Suprapubic skin (tissue), 4 donors: ENCODE measurements at regions not wholly inside any gene's neighbourhood (a gene's known extent, or its start where the extent isn't known, plus 50 kb on each side); places are given as distances from the start of the nearest gene placed in this dataset.

Experiments used
- DNase-seq, 2 donors: peaks; one replicate each; pipeline ENCODE4 v3.0.0-alpha.2; 2019; ENCODE audit warnings: low spot score in 2 of 2
- H3K27ac ChIP-seq: fragments of 200-600 bp; sonication (generic); one replicate; pipeline ENCODE4 v1.5.1; 2019
- H3K27me3 ChIP-seq: fragments of 200-600 bp; sonication (generic); one replicate; pipeline ENCODE4 v1.5.1; 2019
- H3K36me3 ChIP-seq: fragments of 200-600 bp; sonication (generic); one replicate; pipeline ENCODE4 v1.5.1; 2019
- H3K4me1 ChIP-seq: fragments of 200-600 bp; sonication (generic); one replicate; pipeline ENCODE4 v1.5.1; 2019
- H3K4me3 ChIP-seq: fragments of 200-600 bp; sonication (generic); one replicate; pipeline ENCODE4 v1.5.1; 2019; ENCODE audit warnings: mild to moderate bottlenecking
- H3K9me3 ChIP-seq: fragments of 200-600 bp; sonication (generic); one replicate; pipeline ENCODE4 v1.5.1; 2019
- EP300 ChIP-seq: sonication (generic); formaldehyde crosslinking; IDR thresholded peaks from one replicate; pipeline ENCODE4 v1.6.1; 2017; ENCODE audit warnings: antibody characterized with exemption
- POLR2A ChIP-seq, 2 donors: fragments of 450-650 bp; IDR thresholded peaks; one replicate each; pipeline ENCODE4 v1.6.1; 2017; ENCODE audit warnings: antibody characterized with exemption in 2 of 2, mild to moderate bottlenecking in 2 of 2, moderate library complexity in 2 of 2
- POLR2AphosphoS5 ChIP-seq, 3 donors: sonication (generic); formaldehyde crosslinking; IDR thresholded peaks; one replicate each; pipeline ENCODE4 v1.6.1; 2017; ENCODE audit warnings: antibody characterized with exemption in 3 of 3
- WGBS: methylation state at CpG from one replicate; pipeline ENCODE4 v1.1.5; 2018; 5-methylcytosine and 5-hydroxymethylcytosine counted together
- TF ChIP-seq, protein P1 (sequence below), 2 donors: fragments of 200-600 bp in 1 of 2; fragments of 450-650 bp in 1 of 2; sonication (generic) in 1 of 2; IDR thresholded peaks; one replicate each; pipeline ENCODE4 v1.5.1; 2016 to 2019; ENCODE audit warnings: antibody characterized with exemption in 2 of 2, mild to moderate bottlenecking in 1 of 2, moderate library complexity in 1 of 2

DNA sequence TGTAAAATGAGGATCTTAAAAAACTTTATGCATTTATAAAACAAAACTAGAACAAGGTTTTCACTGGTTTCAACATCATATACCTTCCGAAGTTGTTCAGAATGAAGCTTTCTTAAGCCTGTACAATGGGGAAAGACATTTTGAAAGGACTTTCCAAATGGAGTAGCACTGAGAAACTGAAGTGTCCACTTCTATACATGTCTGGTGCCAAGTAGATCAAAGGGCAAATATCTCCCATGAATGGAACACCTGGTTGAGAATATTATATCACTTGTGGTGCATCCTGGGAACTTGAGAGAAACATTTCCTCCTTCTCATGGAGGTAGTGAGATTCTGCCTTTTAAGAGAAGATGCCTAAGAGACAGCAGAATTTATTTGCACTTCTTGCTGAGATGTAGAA, 182.1 kb upstream of the ACTBL2 start:
- Histone ChIP-seq H3K4me1 (no peaks in the 10 kb centered on the region), H3K27ac (no peak overlapping the region), H3K27me3 (no peaks in the 10 kb centered on the region), H3K36me3 (no peaks in the 10 kb centered on the region), H3K9me3 (no peaks in the 10 kb centered on the region), H3K4me3 (no peak overlapping the region)
- 94% methylated on average over 1 of the region's 1 CpG for WGBS
- DNase-seq, result no peak
- TF ChIP-seq POLR2AphosphoS5 (IDR thresholded peaks at IDR 0.05), result no peak
- no peak for TF ChIP-seq POLR2A (IDR thresholded peaks at IDR 0.05)
- no peak for TF ChIP-seq EP300
- TF ChIP-seq, protein P1, sequence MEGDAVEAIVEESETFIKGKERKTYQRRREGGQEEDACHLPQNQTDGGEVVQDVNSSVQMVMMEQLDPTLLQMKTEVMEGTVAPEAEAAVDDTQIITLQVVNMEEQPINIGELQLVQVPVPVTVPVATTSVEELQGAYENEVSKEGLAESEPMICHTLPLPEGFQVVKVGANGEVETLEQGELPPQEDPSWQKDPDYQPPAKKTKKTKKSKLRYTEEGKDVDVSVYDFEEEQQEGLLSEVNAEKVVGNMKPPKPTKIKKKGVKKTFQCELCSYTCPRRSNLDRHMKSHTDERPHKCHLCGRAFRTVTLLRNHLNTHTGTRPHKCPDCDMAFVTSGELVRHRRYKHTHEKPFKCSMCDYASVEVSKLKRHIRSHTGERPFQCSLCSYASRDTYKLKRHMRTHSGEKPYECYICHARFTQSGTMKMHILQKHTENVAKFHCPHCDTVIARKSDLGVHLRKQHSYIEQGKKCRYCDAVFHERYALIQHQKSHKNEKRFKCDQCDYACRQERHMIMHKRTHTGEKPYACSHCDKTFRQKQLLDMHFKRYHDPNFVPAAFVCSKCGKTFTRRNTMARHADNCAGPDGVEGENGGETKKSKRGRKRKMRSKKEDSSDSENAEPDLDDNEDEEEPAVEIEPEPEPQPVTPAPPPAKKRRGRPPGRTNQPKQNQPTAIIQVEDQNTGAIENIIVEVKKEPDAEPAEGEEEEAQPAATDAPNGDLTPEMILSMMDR (IDR thresholded peaks at IDR 0.05), result no peak

DNA sequence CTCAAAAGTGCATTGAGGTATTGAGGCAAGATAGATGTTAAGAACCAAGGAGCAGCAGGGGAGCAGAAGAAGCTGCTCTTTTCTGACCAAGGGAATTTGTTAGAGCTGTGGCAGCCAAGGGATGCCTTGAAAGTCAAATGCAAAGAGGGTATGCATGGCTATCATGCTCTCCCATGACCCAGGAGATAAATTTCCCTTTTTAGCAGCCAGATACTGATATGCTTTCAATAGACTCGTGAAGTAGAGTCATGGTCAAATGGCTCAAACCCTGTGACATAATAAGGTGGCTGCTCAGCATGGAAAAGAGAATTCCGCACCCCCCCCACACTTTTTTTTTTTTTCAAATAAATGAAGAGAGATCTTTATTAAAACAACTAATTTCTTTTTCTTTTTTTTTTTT, 180.9 kb upstream of the ACTBL2 start:
- 86% methylated on average over 2 of the region's 2 CpGs for WGBS
- TF ChIP-seq, protein P1 (IDR thresholded peaks at IDR 0.05), result no peak
- TF ChIP-seq POLR2A (IDR thresholded peaks at IDR 0.05), result no peak
- TF ChIP-seq EP300, result no peak
- TF ChIP-seq POLR2AphosphoS5 (IDR thresholded peaks at IDR 0.05), result no peak
- no peaks in the 10 kb centered on the region for H3K4me1 ChIP-seq

GRCh38 chr5:57662991-57663390, 180.4 kb upstream of the ACTBL2 start:
- WGBS, result 67% methylated on average over 4 of the region's 4 CpGs
- no peak overlapping the region for H3K4me3 ChIP-seq
- H3K4me1 ChIP-seq, result no peaks in the 10 kb centered on the region
- no peak for DNase-seq
- H3K27ac ChIP-seq, result no peak overlapping the region
- H3K36me3 ChIP-seq, result no peaks in the 10 kb centered on the region
- H3K9me3 ChIP-seq, result no peaks in the 10 kb centered on the region
- no peak for TF ChIP-seq POLR2A (IDR thresholded peaks at IDR 0.05)
- TF ChIP-seq, protein P1 (IDR thresholded peaks at IDR 0.05), result no peak
- no peaks in the 10 kb centered on the region for H3K27me3 ChIP-seq

More for the DNA sequence above, 180.9 kb upstream of the ACTBL2 start:
- H3K27me3 ChIP-seq, result no peaks in the 10 kb centered on the region
- H3K4me3 ChIP-seq, result no peak overlapping the region
- H3K9me3 ChIP-seq, result no peaks in the 10 kb centered on the region
- no peaks in the 10 kb centered on the region for H3K36me3 ChIP-seq
- no peak for DNase-seq
- H3K27ac ChIP-seq, result no peak overlapping the region

- 86% methylated on average over 2 of the region's 2 CpGs for WGBS
- TF ChIP-seq POLR2AphosphoS5 (IDR thresholded peaks at IDR 0.05) (no peak), POLR2A (IDR thresholded peaks at IDR 0.05) (no peak), EP300 (no peak)
- TF ChIP-seq, protein P1 (IDR thresholded peaks at IDR 0.05), result no peak
- Histone ChIP-seq H3K27ac (no peak overlapping the region), H3K4me3 (no peak overlapping the region), H3K9me3 (no peaks in the 10 kb centered on the region), H3K36me3 (no peaks in the 10 kb centered on the region), H3K27me3 (no peaks in the 10 kb centered on the region), H3K4me1 (no peaks in the 10 kb centered on the region)
- DNase-seq, result no peak
Observed at GRCh38 chr5:57659886-57660285, 177.3 kb upstream of the ACTBL2 start.

DNA sequence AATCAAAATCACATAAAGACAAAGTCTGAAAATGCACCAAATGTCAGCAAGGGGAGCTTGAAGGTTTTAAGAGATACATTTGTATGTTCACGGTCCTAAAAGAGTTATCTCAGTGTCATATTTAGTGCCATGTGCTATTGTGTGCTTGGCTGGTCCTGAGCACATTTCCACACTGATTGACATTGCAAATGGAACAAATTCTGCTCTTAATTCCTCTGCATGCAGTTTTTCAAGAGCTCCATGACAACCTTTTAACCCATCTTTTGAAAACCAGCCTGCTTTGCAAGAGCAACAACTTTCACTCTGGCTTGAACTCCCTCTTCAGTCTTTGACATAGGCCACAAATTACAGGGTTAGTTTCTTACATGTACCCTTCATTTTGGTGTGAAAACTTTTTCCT, 175.4 kb upstream of the ACTBL2 start:
- Histone ChIP-seq H3K27ac (no peak overlapping the region), H3K4me3 (no peak overlapping the region), H3K9me3 (no peaks in the 10 kb centered on the region), H3K4me1 (no peaks in the 10 kb centered on the region), H3K36me3 (no peaks in the 10 kb centered on the region), H3K27me3 (no peaks in the 10 kb centered on the region)
- TF ChIP-seq POLR2AphosphoS5 (IDR thresholded peaks at IDR 0.05) (no peak), POLR2A (IDR thresholded peaks at IDR 0.05) (no peak), EP300 (no peak)
- TF ChIP-seq, protein P1 (IDR thresholded peaks at IDR 0.05), result no peak
- no peak for DNase-seq
- 88% methylated on average over 1 of the region's 1 CpG for WGBS
